ENCODE measurements at regions not wholly inside any gene's neighbourhood (a gene's known extent, or its start where the extent isn't known, plus 50 kb on each side); places are given as distances from the start of the nearest gene placed in this dataset.

- no peak overlapping the region for H3K4me3 ChIP-seq (ENCODE audit: low read depth in 2 of 2, low read length in 2 of 2)
- no TSS peak for BruUV-seq (replicated peaks)
- TF ChIP-seq POLR2AphosphoS5 (IDR thresholded peaks at IDR 0.05; ENCODE audit: low read depth, low read length) (no peak), CTCF (IDR thresholded peaks at IDR 0.05) (no peak)
- in situ Hi-C loops (cut with HindIII; ENCODE audit: low pct_unique_long_range_greater_than_20kb, low sequenced_read_pairs) (no loop called here), intact Hi-C loops (cut with micrococcal nuclease; ENCODE audit: unreplicated experiment) (no loop called here)
- H3K27me3 ChIP-seq (ENCODE audit: control insufficient read depth, insufficient read depth, low read length), result no peaks in the 10 kb centered on the region
- no peak for ATAC-seq
- no peak overlapping the region for H3K27ac ChIP-seq (ENCODE audit: low read length)
- no peaks in the 10 kb centered on the region for H3K9me3 ChIP-seq (ENCODE audit: control insufficient read depth, insufficient read depth, low read depth, low read length)
- POLR2A ChIA-PET, result no interaction called here
- CTCF ChIA-PET, result no interaction called here
- DNase-seq (ENCODE audit: low read depth, low spot score), result no peak
- H3K36me3 ChIP-seq (ENCODE audit: control insufficient read depth, insufficient read depth, low read length), result no peaks in the 10 kb centered on the region
- H3K4me1 ChIP-seq (ENCODE audit: control insufficient read depth, insufficient read depth, low read length), result no peaks in the 10 kb centered on the region
Observed at GRCh38 chr2:145775591-145775990, 1255.7 kb upstream of the ZEB2 start.

- H3K27ac ChIP-seq (ENCODE audit: low read length), result no peak overlapping the region
- TF ChIP-seq SIN3A (IDR thresholded peaks at IDR 0.05; ENCODE audit: borderline replicate concordance, insufficient read depth, low read depth, low read length), result no peak
- no peak for TF ChIP-seq REST (IDR thresholded peaks at IDR 0.05; ENCODE audit: insufficient read depth in 1 of 2, low read depth in 2 of 2, low read length in 1 of 2)
- no peak for TF ChIP-seq CTCF (IDR thresholded peaks at IDR 0.05)
- no peak for TF ChIP-seq POLR2AphosphoS5 (IDR thresholded peaks at IDR 0.05; ENCODE audit: low read depth, low read length)
- TF ChIP-seq TCF7L2 (IDR thresholded peaks at IDR 0.05; ENCODE audit: low read depth, low read length), result no peak
- H3K4me3 ChIP-seq (ENCODE audit: low read depth in 2 of 2, low read length in 2 of 2), result no peak overlapping the region
- CTCF ChIA-PET, result no interaction called here
- intact Hi-C loops (cut with micrococcal nuclease; ENCODE audit: unreplicated experiment) (no loop called here), in situ Hi-C loops (cut with HindIII; ENCODE audit: low pct_unique_long_range_greater_than_20kb, low sequenced_read_pairs) (no loop called here)
- no peaks in the 10 kb centered on the region for H3K27me3 ChIP-seq (ENCODE audit: control insufficient read depth, insufficient read depth, low read length)
- H3K36me3 ChIP-seq (ENCODE audit: control insufficient read depth, insufficient read depth, low read length), result no peaks in the 10 kb centered on the region
- DNase-seq (ENCODE audit: low read depth, low spot score) (no peak), ATAC-seq (no peak)
- H3K9me3 ChIP-seq (ENCODE audit: control insufficient read depth, insufficient read depth, low read depth, low read length), result no peaks in the 10 kb centered on the region
- no TSS peak for BruUV-seq (replicated peaks)
- POLR2A ChIA-PET, result no interaction called here
- no peaks in the 10 kb centered on the region for H3K4me1 ChIP-seq (ENCODE audit: control insufficient read depth, insufficient read depth, low read length)
Observed at GRCh38 chr2:145771525-145771924, 1251.6 kb upstream of the ZEB2 start.
